ENCODE measurements at regions not wholly inside any gene's neighbourhood (a gene's known extent, or its start where the extent isn't known, plus 50 kb on each side); places are given as distances from the start of the nearest gene placed in this dataset.
"Not testable (repeated sequence)": the region's sequence is repeated elsewhere in the genome, so short reads cannot be mapped to it uniquely, and the experiment has no call there.

GRCh38 chrX:11010476-11010875 is 100.7 kb upstream of the HCCS start:
- no peak for FAIRE-seq
- TF ChIP-seq HEYL (CRISPR knock-in tag; IDR thresholded peaks at IDR 0.05) (no peak), ZNF302 (CRISPR knock-in tag; IDR thresholded peaks at IDR 0.05) (no peak), CBX8 (IDR thresholded peaks at IDR 0.05) (no peak), CTCF (IDR thresholded peaks at IDR 0.05) (no peak), CHD4 (IDR thresholded peaks at IDR 0.05; ENCODE audit: borderline replicate concordance) (no peak), SREBF2 (IDR thresholded peaks at IDR 0.05) (no peak)
- no peak for ATAC-seq
- no peak for DNase-seq (ENCODE audit: low read depth in 1 of 2, low spot score in 1 of 2)
- POLR2A ChIA-PET, result no interaction called here
- no peaks in the 10 kb centered on the region for H3K4me1 ChIP-seq
- H3K4me3 ChIP-seq, result no peak overlapping the region
- WGBS (ENCODE audit: missing lambda C conversion rate), result 88% methylated on average over 1 of the region's 1 CpG
- no peak overlapping the region for H3K27ac ChIP-seq
- no peaks in the 10 kb centered on the region for H3K9me3 ChIP-seq
- CTCF ChIA-PET, result no interaction called here
- H3K4me2 ChIP-seq, result no peak overlapping the region

- no peak for ATAC-seq
- H3K27ac ChIP-seq, result no peak overlapping the region
- CTCF ChIA-PET, result no interaction called here
- 38% methylated on average over 1 of the region's 1 CpG for WGBS (ENCODE audit: missing lambda C conversion rate)
- no peak overlapping the region for H3K4me3 ChIP-seq
- no peaks in the 10 kb centered on the region for H3K9me3 ChIP-seq
- H3K4me2 ChIP-seq, result no peak overlapping the region
- no peak for DNase-seq (ENCODE audit: low read depth in 1 of 2, low spot score in 1 of 2)
- TF ChIP-seq CBX2 (IDR thresholded peaks at IDR 0.05; ENCODE audit: borderline replicate concordance, low read depth), result no peak
- TF ChIP-seq BHLHE40 (IDR thresholded peaks at IDR 0.05; ENCODE audit: low read depth, low read length), result no peak
- TF ChIP-seq HOXB13 (CRISPR knock-in tag; IDR thresholded peaks at IDR 0.05; ENCODE audit: low read depth), result no peak
- TF ChIP-seq MAX (IDR thresholded peaks at IDR 0.05), result no peak
- no peak for TF ChIP-seq HOXB5 (CRISPR knock-in tag; IDR thresholded peaks at IDR 0.05)
- TF ChIP-seq JUNB (IDR thresholded peaks at IDR 0.05), result no peak
- TF ChIP-seq MAFK (IDR thresholded peaks at IDR 0.05; ENCODE audit: partially characterized antibody), result no peak
- no peak for TF ChIP-seq HOXA7 (CRISPR knock-in tag; IDR thresholded peaks at IDR 0.05)
- no peak for TF ChIP-seq HEYL (CRISPR knock-in tag; IDR thresholded peaks at IDR 0.05)
- TF ChIP-seq ATOH8 (CRISPR knock-in tag; IDR thresholded peaks at IDR 0.05; ENCODE audit: low read depth), result no peak
- no peak for TF ChIP-seq EHF (CRISPR knock-in tag; IDR thresholded peaks at IDR 0.05)
- TF ChIP-seq ZSCAN20 (CRISPR knock-in tag; IDR thresholded peaks at IDR 0.05), result no peak
- TF ChIP-seq JUN (IDR thresholded peaks at IDR 0.05), result no peak
- TF ChIP-seq ZC3H11A (IDR thresholded peaks at IDR 0.05), result no peak
- TF ChIP-seq USF2 (IDR thresholded peaks at IDR 0.05), result no peak
- TF ChIP-seq ZFP36 (IDR thresholded peaks at IDR 0.05; ENCODE audit: borderline replicate concordance, partially characterized antibody), result no peak
- TF ChIP-seq PBX3 (IDR thresholded peaks at IDR 0.05), result no peak
- no peak for TF ChIP-seq BCL3 (IDR thresholded peaks at IDR 0.05)
- TF ChIP-seq HDAC2 (IDR thresholded peaks at IDR 0.05), result no peak
- no peak for TF ChIP-seq RNF2 (IDR thresholded peaks at IDR 0.05; ENCODE audit: borderline replicate concordance, low read depth)
- peak; percentile 96 for FAIRE-seq
- no peaks in the 10 kb centered on the region for H3K4me1 ChIP-seq
- POLR2A ChIA-PET, result no interaction called here
Measured at GRCh38 chrX:11016728-11017127, 94.4 kb upstream of the HCCS start.

GRCh38 chrX:11022588-11022987 is 88.5 kb upstream of the HCCS start:
- H3K27ac ChIP-seq; H3K4me3 ChIP-seq; CTCF ChIA-PET; H3K9me3 ChIP-seq; FAIRE-seq; POLR2A ChIA-PET; H3K4me1 ChIP-seq; H3K4me2 ChIP-seq; ATAC-seq; DNase-seq (ENCODE audit: low read depth in 1 of 2, low spot score in 1 of 2): not testable (repeated sequence)
